ENCODE measurements at regions not wholly inside any gene's neighbourhood (a gene's known extent, or its start where the extent isn't known, plus 50 kb on each side); places are given as distances from the start of the nearest gene placed in this dataset.
A peak's percentile ranks its signal among the peaks of the same experiment; 100 is the strongest.

DNA sequence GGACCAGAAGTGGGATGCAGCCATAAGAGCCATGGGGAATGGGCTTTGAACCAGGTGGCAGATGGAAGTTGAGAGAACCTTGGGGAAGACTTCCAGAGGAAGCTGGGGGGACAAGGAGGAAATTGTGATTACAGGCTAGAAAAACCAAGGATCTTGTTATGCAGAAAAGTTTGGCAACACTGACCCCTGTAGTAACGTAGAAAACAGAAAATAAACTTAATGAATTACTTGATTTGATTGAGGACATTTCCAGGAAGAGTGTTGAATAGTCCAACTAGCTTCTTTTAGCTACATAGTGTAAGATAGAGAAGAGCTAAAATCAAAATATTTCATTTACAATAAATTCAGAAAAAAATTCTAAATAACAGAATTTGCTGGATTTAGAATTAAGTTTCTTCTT, 91.9 kb upstream of the GPC1 start:
- no peak for DNase-seq (ENCODE audit: low spot score)

GRCh38 chr2:240344904-240345303, 90.6 kb upstream of the GPC1 start:
- DNase-seq (ENCODE audit: low spot score): no peak

- no peak for DNase-seq (ENCODE audit: low spot score)
Measured at GRCh38 chr2:240346015-240346752, 89.3 kb upstream of the GPC1 start.

- no peak for DNase-seq (ENCODE audit: low spot score)
Measured at GRCh38 chr2:240346753-240347372, 88.6 kb upstream of the GPC1 start.

DNA sequence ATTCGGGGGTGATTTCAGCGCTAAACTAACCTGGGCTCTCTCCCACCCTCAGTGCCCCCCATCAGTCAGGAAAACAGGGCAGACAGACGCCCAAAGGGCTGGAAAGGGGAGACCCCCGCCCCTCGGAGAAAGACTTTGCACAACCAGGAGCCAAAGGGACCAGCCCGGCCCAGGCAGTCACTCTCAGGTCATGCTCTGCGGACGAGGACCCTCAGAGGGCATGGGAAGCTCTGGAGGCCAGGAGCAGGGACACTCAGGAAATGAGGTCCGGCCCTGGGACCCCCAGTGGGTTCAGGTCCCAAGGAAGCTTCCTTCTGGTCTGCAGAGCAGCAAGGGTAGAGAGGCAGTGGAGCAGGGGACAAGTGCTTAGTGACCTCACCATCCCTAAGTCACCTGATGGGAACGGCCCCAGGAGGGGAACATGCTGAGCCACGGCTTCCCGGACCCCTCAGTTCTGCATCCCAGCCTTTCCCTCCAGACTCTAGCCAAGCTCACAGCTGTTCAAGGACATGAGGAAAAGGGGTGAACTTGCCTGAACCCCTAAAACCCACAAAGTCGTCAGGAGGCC, 88.0 kb upstream of the GPC1 start:
- DNase-seq (ENCODE audit: low spot score): no peak

- DNase-seq (ENCODE audit: low spot score): no peak
Measured at GRCh38 chr2:240347949-240348500, 87.4 kb upstream of the GPC1 start.

DNA sequence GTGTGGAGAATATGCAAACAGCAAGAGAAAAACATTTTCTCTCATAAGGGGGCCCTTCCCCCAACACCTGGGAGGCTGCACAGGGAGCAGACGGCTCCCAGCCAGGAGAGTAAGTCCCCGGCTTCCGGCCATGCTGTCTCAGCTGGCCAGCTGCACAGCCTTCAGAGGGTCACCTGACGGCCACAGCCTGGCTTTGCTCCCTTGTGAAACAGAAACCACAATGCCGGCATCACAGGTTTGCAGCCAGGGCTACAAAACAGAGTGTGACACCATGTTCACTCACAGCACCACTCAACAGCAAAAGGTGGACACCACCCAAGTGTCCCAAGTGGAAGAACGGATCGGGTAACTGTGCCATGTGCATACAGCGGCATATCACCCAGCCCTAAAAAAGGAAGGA, 86.9 kb upstream of the GPC1 start:
- DNase-seq (ENCODE audit: low spot score): no peak

DNA sequence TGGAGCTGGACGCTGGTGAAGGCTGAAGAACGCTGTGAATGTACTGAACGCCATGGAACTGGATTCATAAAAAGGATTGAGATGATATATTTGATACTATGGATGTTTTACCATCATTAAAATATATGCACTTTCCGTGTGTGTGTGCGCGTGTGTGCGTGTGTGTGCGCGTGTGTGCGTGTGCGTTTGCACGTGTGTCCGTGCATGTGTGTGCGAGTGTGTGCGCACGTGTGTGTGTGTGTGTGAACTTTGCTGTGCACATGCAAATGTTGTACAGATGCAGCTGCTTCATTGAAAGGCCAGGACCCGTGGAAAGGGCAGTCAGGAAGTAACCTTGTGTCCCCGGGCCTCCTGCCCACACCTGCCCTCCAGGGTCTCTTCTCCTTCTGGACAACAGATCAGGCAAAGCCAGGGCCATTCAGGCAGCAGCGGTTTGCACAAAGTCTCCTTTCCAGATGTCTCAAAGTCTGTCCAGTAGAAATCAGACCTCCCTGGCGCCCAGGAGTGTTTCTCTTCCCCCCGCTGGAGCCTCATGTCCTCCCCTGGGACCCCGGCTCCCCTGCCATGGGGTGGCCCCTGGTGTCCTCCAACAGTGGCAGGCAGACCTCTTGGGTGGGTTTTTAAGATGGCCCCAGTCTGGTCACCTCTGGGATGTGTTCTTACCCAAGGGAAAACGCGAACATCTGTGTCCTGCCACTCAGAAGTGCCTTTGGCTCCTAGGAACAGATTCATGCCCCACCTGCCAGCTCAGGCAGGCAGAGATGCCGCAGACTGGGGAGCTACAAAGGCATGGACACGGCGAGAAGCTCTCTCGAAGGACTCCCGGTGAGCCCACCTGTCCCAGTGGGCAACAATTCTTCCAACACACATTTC, 86.1 kb upstream of the GPC1 start:
- no peak for DNase-seq (ENCODE audit: low spot score)

DNA sequence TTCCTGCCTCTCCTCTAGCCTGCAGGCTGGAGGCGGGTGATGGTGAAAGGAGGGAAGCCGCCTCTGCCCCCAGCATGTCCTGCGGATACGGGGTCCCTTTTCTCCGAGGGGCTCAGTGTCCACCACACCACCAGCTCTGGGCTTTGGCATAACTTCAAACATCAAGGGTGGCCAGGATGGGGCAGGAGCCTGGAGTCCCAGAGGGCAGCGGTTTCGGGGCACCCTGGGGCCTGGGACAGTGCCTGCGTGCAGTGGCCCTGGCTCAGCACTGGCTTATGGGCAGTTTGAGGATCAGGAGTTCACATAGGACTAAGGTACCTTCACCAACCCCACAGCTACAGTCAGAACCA, 85.5 kb upstream of the GPC1 start:
- no peak for DNase-seq (ENCODE audit: low spot score)

DNA sequence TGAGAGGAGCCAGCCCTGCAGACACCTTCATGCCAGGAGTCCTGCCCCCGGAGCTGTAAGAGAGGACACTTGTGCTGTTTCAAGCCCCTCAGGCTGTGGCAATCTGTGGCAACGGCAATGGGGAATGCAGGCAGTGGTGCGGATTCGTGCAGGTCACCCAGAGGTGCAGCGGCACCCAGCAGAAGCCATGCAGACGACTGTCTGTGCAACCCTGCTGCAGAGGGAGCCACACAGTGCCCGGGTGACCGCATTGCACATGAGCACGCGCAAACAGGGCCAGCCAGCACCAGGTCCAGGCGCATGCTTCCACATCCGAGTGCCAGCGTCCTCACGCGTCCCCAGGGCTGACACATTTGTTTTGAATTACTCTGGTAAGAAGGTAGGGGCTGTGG, 84.8 kb upstream of the GPC1 start:
- DNase-seq (ENCODE audit: low spot score): no peak

DNA sequence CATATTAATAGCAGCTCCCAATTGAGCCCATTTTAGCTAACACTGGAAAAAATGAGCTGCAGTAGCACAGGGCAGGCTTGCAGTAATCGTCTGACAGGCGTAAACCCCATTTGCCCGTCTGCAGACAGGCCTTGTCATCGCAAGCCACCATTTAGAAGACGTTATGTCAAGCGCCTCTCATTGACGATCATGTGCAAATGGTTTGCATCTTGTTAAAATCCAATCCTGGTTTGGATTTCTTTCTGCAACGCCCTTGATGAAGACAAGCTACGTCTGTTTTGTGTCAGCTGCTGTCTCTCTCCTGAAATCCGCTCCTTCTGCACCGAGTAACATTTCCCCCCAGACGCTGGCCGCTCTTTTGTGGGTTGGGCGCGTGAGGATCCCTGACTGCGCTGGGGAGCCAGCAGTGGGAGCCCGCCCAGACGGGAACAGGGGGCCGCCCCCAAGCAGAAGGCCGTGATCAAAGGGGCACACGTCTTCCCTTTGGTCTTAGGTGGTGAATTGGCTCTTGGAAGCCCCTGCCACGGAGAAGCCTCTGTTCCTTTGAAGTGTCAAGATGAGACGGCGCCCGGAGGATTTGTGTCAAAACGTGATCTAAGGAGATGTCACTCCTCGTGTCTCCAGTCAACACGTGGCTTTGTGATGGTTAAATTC, 84.2 kb upstream of the GPC1 start:
- DNase-seq (ENCODE audit: low spot score): no peak

DNA sequence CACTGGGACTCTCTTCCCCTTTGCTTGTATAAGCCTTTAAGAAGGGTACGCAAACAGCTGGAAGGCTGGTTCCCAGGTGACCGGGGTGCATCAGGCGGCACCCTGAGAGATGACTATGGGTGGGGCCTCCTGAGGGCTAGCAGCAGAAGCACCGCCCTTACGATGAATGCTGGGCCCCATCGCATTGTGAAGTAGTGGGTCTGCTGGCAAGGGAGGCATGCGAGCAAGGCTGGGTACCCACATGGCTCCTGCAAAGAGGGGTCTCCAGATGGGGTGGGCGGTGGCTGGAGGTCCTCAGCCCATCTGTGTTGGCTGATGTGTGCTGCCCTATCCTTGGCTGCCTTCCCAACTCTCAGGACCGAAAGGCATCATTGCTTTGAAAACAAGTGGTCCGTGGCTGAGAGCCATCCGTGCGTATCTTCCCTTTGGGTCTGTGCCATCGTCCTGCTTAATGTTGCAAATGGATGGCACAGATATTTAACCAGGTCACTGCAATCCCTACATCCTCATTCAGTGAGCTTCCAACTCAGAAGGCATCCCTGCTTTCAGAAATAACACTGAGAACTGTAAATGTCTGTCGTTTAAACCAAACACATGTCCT, 83.5 kb upstream of the GPC1 start:
- no peak for DNase-seq (ENCODE audit: low spot score)

GRCh38 chr2:240353086-240353798, 82.2 kb upstream of the GPC1 start:
- peak; percentile 22 for DNase-seq (ENCODE audit: low spot score)

DNA sequence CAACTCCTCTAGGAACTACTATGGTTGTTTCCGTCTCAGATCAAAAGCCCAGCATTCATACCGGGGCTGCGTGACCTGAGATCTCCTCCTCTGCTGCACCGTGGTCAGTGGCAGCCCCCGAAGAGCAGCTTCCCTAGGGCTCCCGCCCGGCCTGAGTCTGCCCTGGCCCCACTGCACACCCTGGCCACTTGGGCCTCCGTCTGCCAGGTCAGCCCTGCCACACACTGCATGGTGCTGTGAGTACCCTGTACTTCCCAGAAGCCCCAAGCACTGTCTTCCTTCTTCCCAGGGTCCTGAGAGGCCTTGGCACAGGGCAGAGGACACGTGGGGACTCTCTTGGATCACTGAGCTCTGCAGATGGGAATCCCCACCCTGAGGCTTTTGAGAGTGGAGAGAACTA, 81.5 kb upstream of the GPC1 start:
- no peak for DNase-seq (ENCODE audit: low spot score)

DNA sequence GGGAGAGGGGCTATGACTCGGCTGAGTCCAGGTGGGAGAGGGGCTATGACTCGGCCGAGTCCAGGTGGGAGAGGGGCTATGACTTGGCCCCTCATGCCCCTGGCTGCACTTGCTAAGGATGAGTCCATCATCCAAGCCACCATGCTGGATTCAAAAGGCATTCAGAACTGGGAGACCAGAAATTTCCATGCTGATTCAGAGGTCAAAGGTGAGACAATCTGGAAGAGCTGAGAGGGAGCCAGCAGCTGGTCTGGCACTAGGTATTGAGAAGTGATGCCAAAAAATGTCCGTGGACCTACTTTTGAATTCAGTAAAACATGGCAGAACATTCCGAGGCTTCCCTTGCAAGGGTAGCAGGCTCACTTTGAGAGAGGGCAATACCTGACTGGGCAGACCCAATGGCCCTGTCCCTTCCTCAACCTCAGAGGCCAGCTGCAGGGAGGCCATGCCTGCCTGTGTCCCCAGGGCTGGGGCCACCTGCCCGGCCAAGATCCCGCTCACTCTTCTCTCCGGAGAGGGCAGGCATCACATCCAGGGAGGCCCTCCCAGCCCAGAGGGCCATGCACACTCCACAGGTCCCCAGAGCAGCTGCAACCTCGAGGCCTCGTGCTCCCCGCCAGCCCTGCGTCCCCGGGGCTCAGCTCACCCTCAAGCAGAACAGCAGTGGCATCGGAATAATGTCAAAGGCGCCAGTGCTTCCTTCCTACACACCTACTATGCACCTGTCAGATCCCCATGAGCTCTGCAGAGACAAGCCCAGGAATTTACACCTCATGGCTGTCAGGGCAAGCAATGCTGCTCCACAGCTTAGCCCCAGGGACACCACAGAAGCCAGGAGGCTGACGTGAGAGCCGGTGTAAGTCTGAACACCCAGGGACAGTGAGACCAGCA, 80.2 kb upstream of the GPC1 start:
- DNase-seq (ENCODE audit: low spot score): peak; percentile 18

DNA sequence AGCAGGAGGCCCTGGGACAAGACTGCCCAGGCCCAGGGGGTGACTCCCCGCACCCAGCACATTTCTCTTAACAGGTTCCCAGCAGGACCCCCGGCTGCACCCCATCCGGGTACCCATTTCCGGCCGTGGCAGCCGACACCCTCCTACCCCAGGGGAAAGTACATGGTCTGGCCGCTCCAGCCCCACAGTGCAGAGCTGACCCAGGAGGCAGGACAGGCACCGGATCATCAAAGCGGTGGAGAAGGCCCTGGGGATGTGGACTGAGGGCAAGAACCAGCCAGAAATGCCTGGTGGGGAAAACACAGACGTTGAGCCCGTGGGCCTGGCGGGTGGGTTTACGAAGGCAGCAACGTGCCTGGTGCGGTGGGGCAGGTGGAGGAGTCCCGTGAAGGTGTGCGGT, 79.5 kb upstream of the GPC1 start:
- peak; percentile 1 for DNase-seq (ENCODE audit: low spot score)

GRCh38 chr2:240356700-240357640, 78.5 kb upstream of the GPC1 start:
- peak; percentile 7 for DNase-seq (ENCODE audit: low spot score)

DNA sequence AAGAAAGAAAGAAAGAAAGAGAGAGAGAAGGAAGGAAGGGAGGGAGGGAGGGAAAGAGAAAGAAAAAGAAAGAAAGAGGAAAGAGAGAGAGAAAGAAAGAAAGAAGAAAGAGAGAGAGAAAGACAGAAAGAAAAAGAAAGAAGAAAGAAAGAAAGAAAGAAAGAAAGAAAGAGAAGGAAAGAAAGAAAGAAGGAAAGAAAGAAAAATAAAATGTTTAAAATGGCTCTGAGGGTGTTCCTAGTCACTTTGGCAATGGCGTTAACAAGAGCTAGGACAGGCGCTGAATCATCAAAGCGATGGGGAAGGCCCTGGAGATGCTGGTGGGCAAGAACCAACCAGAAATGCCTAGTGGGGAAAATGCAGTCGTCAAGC, 77.8 kb upstream of the GPC1 start:
- no peak for DNase-seq (ENCODE audit: low spot score)

DNA sequence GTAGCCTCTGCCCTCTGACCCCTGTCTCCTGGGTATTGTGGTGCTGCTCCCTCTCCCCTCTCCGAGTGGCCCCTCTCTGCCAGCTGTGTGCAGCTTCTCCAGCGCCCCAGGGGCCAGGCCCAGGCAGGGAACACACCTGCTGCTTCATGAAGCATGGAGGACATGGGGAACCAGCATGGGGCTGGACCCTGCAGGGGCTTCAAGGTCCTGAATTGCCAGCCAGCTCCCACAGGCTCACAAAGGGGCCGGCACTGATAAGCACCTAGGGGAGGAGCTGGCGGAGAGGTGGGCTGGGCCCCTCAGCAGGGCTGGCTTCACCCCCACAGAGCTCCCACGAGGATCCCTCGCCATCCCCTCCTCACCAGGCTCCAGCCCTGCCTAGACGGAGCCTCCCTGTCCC, 77.4 kb upstream of the GPC1 start:
- DNase-seq (ENCODE audit: low spot score): no peak

All from iPS-NIHi11 (cell line).